Esophagus muscularis mucosa (tissue), 3 donors: ENCODE measurements at regions not wholly inside any gene's neighbourhood (a gene's known extent, or its start where the extent isn't known, plus 50 kb on each side); places are given as distances from the start of the nearest gene placed in this dataset.

Experiments used
- CTCF ChIP-seq, 3 experiments: fragments of 200-600 bp in 2 of 3; fragments of 450-650 bp in 1 of 3; sonication (generic) in 2 of 3; IDR thresholded peaks; one replicate each; pipeline ENCODE4 v1.5.1; 2017 to 2019; ENCODE audit warnings: antibody characterized with exemption in 3 of 3, mild to moderate bottlenecking in 2 of 3, moderate library complexity in 1 of 3
- POLR2A ChIP-seq: fragments of 450-650 bp; IDR thresholded peaks from one replicate; pipeline ENCODE4 v1.6.1; 2017; ENCODE audit warnings: antibody characterized with exemption, moderate library complexity, mild to moderate bottlenecking, low read depth
- POLR2AphosphoS5 ChIP-seq, 2 donors: sonication (generic); formaldehyde crosslinking; IDR thresholded peaks; one replicate each; pipeline ENCODE4 v1.6.1; 2017; ENCODE audit warnings: antibody characterized with exemption in 2 of 2

GRCh38 chr2:16718576-16719484 lies 53.2 kb upstream of the CYRIA start:
- TF ChIP-seq CTCF (IDR thresholded peaks at IDR 0.05) (no peak), POLR2A (no peak), POLR2AphosphoS5 (IDR thresholded peaks at IDR 0.05) (no peak)
